Caco-2 (cell line): ENCODE measurements at regions not wholly inside any gene's neighbourhood (a gene's known extent, or its start where the extent isn't known, plus 50 kb on each side); places are given as distances from the start of the nearest gene placed in this dataset.

Experiments used
- BruUV-seq: library from RNA; stranded (reverse); fragments of 400-500 nt; replicated peaks from 2 replicates; lab custom pipeline; 2021; lab: Mats Ljungman, UMichigan
- CTCF ChIA-PET: fragments of 300-600 bp; sonication (Branson Sonifier 250); formaldehyde crosslinking; loops from one replicate; lab custom pipeline; 2022; ENCODE audit warnings: antibody characterized with exemption; lab: Charles Lee
- POLR2A ChIA-PET: fragments of 300-600 bp; sonication (Branson Sonifier 250); formaldehyde crosslinking; loops from one replicate; lab custom pipeline; 2022; ENCODE audit warnings: antibody characterized with exemption; lab: Charles Lee
- DNase-seq, 2 experiments: peaks; one replicate each; pipeline versions ENCODE4 v3.0.0 to v3.0.0-alpha.2; 2020 to 2022
- H3K27me3 ChIP-seq: replicated peaks from 2 replicates; pipeline ENCODE4 v1.6.0; 2011; ENCODE audit warnings: low read length; ENCODE audit not compliant: control insufficient read depth, insufficient read depth
- H3K36me3 ChIP-seq: 2 replicates; pipeline ENCODE4 v1.5.1; 2011; ENCODE audit warnings: low read length; ENCODE audit not compliant: control insufficient read depth, insufficient read depth
- H3K4me1 ChIP-seq: fragments of 250-450 bp; sonication (Bioruptor Pico); 2 replicates; pipeline ENCODE4 v1.5.1; 2020; ENCODE audit warnings: mild to moderate bottlenecking
- H3K4me3 ChIP-seq: 2 replicates; pipeline ENCODE4 v1.5.1; 2011; ENCODE audit warnings: low read depth, mild to moderate bottlenecking, control low read depth, low read length
- H3K9me3 ChIP-seq: fragments of 250-450 bp; sonication (Bioruptor Pico); 2 replicates; pipeline ENCODE4 v1.5.1; 2020; ENCODE audit warnings: mild to moderate bottlenecking, moderate library complexity
- H3K27ac Mint-ChIP-seq: one replicate; pipeline ENCODE4 v1.8.0; 2022; ENCODE audit warnings: mixed read lengths; ENCODE audit not compliant: unreplicated experiment
- H3K27me3 Mint-ChIP-seq: one replicate; pipeline ENCODE4 v1.8.0; 2022; ENCODE audit warnings: mixed read lengths; ENCODE audit not compliant: insufficient read depth, unreplicated experiment
- H3K36me3 Mint-ChIP-seq: one replicate; pipeline ENCODE4 v1.8.0; 2022; ENCODE audit warnings: mild to moderate bottlenecking, mixed read lengths; ENCODE audit not compliant: insufficient read depth, unreplicated experiment
- H3K4me1 Mint-ChIP-seq: one replicate; pipeline ENCODE4 v1.8.0; 2022; ENCODE audit warnings: low read depth, mixed read lengths; ENCODE audit not compliant: unreplicated experiment
- H3K4me3 Mint-ChIP-seq: one replicate; pipeline ENCODE4 v1.8.0; 2022; ENCODE audit warnings: mild to moderate bottlenecking, moderate library complexity, mixed read lengths; ENCODE audit not compliant: unreplicated experiment
- H3K9me3 Mint-ChIP-seq: one replicate; pipeline ENCODE4 v1.8.0; 2022; ENCODE audit warnings: mixed read lengths; ENCODE audit not compliant: unreplicated experiment
- CTCF ChIP-seq, 2 experiments: fragments of 200-600 bp in 1 of 2; IDR thresholded peaks; 1 replicate in 1 of 2; 2 replicates in 1 of 2; pipeline versions ENCODE4 v1.5.1 to v1.8.0; 2011 to 2022; ENCODE audit warnings: antibody characterized with exemption in 1 of 2, control low read depth in 1 of 2, inconsistent platforms in 1 of 2, low read depth in 1 of 2, low read length in 1 of 2, mild to moderate bottlenecking in 1 of 2, moderate library complexity in 1 of 2; ENCODE audit not compliant: insufficient read depth in 1 of 2, severe bottlenecking in 1 of 2, unreplicated experiment in 1 of 2
- intact Hi-C: fragments of 100-400 bp; cut with micrococcal nuclease; formaldehyde crosslinking; loops from one replicate; pipeline ENCODE4 v1.10.0; 2022; ENCODE audit not compliant: unreplicated experiment

GRCh38 chr14:53766601-53767000 is 190.0 kb downstream of the BMP4 start:
- TF ChIP-seq CTCF (IDR thresholded peaks at IDR 0.05; ENCODE audit: insufficient read depth in 1 of 2, low read depth in 1 of 2, low read length in 1 of 2, severe bottlenecking in 1 of 2, unreplicated experiment in 1 of 2) = no peak
- peaks cover 22% of the 10 kb centered on the region for H3K4me1 Mint-ChIP-seq
- intact Hi-C loops = loop anchor here (10.0 kb wide), 1 partner anchor 152 kb away; no protein-coding TSS in a partner anchor
- POLR2A ChIA-PET = no interaction called here
- CTCF ChIA-PET = no interaction called here
- no peak overlapping the region for H3K27ac Mint-ChIP-seq
- no TSS peak for BruUV-seq
- Histone ChIP-seq H3K4me1 (peaks cover 13% of the 10 kb centered on the region), H3K36me3 (no peaks in the 10 kb centered on the region), H3K4me3 (no peak overlapping the region), H3K27me3 (no peaks in the 10 kb centered on the region), H3K9me3 (no peaks in the 10 kb centered on the region)
- peaks cover 8% of the 10 kb centered on the region for H3K9me3 Mint-ChIP-seq
- no peak for DNase-seq
- H3K4me3 Mint-ChIP-seq = no peak overlapping the region
- H3K27me3 Mint-ChIP-seq = no peaks in the 10 kb centered on the region
- H3K36me3 Mint-ChIP-seq = peaks cover 38% of the 10 kb centered on the region

- no peaks in the 10 kb centered on the region for H3K27me3 Mint-ChIP-seq
- no peak for DNase-seq
- POLR2A ChIA-PET = no interaction called here
Measured at GRCh38 chr14:53766106-53766505, 190.5 kb downstream of the BMP4 start.

GRCh38 chr14:53764846-53765245 is 191.8 kb downstream of the BMP4 start:
- no peaks in the 10 kb centered on the region for H3K27me3 Mint-ChIP-seq
- intact Hi-C loops = loop anchor here (10.0 kb wide), 1 partner anchor 150 kb away; no protein-coding TSS in a partner anchor
- H3K4me1 Mint-ChIP-seq = peaks cover 22% of the 10 kb centered on the region
- H3K9me3 Mint-ChIP-seq = peaks cover 26% of the 10 kb centered on the region
- no peak for DNase-seq
- no peaks in the 10 kb centered on the region for H3K9me3 ChIP-seq
- peaks cover 13% of the 10 kb centered on the region for H3K4me1 ChIP-seq
- no peaks in the 10 kb centered on the region for H3K27me3 ChIP-seq
- no TSS peak for BruUV-seq
- POLR2A ChIA-PET = interaction anchor here (0.5 to 0.7 kb wide), 2 partner anchors 78 to 235 kb away, joined by 3 read pairs; no protein-coding TSS in a partner anchor
- peaks cover 34% of the 10 kb centered on the region for H3K36me3 Mint-ChIP-seq
- TF ChIP-seq CTCF (IDR thresholded peaks at IDR 0.05; ENCODE audit: insufficient read depth in 1 of 2, low read depth in 1 of 2, low read length in 1 of 2, severe bottlenecking in 1 of 2, unreplicated experiment in 1 of 2) = no peak
- H3K27ac Mint-ChIP-seq = no peak overlapping the region
- H3K4me3 Mint-ChIP-seq = no peak overlapping the region
- CTCF ChIA-PET = no interaction called here
- no peaks in the 10 kb centered on the region for H3K36me3 ChIP-seq
- H3K4me3 ChIP-seq = no peak overlapping the region

More at GRCh38 chr14:53766106-53766505, 190.5 kb downstream of the BMP4 start:
- H3K4me3 ChIP-seq = no peak overlapping the region
- H3K4me1 ChIP-seq = peaks cover 13% of the 10 kb centered on the region
- H3K4me1 Mint-ChIP-seq = peaks cover 22% of the 10 kb centered on the region
- no peak overlapping the region for H3K4me3 Mint-ChIP-seq
- H3K9me3 ChIP-seq = no peaks in the 10 kb centered on the region
- no peaks in the 10 kb centered on the region for H3K36me3 ChIP-seq
- CTCF ChIA-PET = no interaction called here
- TF ChIP-seq CTCF (IDR thresholded peaks at IDR 0.05; ENCODE audit: insufficient read depth in 1 of 2, low read depth in 1 of 2, low read length in 1 of 2, severe bottlenecking in 1 of 2, unreplicated experiment in 1 of 2) = no peak
- H3K9me3 Mint-ChIP-seq = peaks cover 13% of the 10 kb centered on the region
- no peak overlapping the region for H3K27ac Mint-ChIP-seq
- no peaks in the 10 kb centered on the region for H3K27me3 ChIP-seq
- peaks cover 43% of the 10 kb centered on the region for H3K36me3 Mint-ChIP-seq
- intact Hi-C loops = loop anchor here (10.0 kb wide), 1 partner anchor 151 kb away; no protein-coding TSS in a partner anchor
- BruUV-seq = no TSS peak
